ENCODE measurements at regions not wholly inside any gene's neighbourhood (a gene's known extent, or its start where the extent isn't known, plus 50 kb on each side); places are given as distances from the start of the nearest gene placed in this dataset.

DNA sequence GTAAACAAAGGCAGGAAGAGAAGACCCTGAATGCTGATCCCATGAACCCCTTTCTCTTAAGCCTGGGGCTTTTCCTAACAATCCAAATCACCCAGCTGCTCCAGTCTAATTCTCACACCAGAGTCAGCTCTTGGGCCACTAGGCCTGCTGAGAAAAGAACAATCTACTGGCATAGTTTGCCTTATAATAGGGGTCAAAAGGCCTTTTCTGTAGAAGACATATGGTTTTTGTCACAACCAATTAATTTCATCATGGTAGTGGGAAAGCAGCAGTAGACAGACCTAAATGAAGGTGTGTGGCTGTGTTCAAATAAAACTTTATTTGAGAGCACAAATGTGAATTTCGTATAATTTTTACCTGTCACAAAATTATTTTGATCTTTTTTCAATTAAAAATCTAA is 994.7 kb upstream of the EPHA7 start:
- Mint-ChIP-seq H3K27ac (no peak overlapping the region), H3K36me3 (no peaks in the 10 kb centered on the region), H3K9me3 (no peaks in the 10 kb centered on the region), H3K27me3 (ENCODE audit: low read depth) (no peaks in the 10 kb centered on the region), H3K4me1 (no peaks in the 10 kb centered on the region), H3K4me3 (no peak overlapping the region)
- TF ChIP-seq CTCF (IDR thresholded peaks at IDR 0.05; ENCODE audit: unreplicated experiment) = no peak
- no peak for DNase-seq (ENCODE audit: low spot score in 2 of 2, unreplicated experiment in 2 of 2)

DNA sequence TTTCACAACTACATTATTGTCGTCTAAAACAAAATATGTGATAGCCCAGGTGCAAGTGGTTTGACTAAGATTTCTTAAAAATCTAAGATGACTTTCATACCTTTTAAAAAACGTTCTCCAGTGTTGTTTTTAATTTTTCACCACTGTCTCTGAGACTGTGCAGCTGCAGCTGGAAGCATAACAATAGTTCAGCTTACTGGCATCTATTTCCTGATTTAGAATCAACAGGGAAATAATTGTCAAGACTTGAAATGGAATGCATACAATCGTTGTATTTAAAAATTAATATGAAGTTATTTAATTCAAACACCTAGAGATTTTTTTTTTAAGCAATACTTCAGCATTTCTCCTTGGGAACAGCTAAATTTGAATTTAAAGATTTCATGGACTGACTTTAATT is 982.0 kb upstream of the EPHA7 start:
- no peaks in the 10 kb centered on the region for H3K4me1 Mint-ChIP-seq
- H3K27ac Mint-ChIP-seq = no peak overlapping the region
- no peak for DNase-seq (ENCODE audit: low spot score in 2 of 2, unreplicated experiment in 2 of 2)
- no peaks in the 10 kb centered on the region for H3K9me3 Mint-ChIP-seq
- no peaks in the 10 kb centered on the region for H3K36me3 Mint-ChIP-seq
- no peaks in the 10 kb centered on the region for H3K27me3 Mint-ChIP-seq (ENCODE audit: low read depth)
- H3K4me3 Mint-ChIP-seq = no peak overlapping the region
- no peak for TF ChIP-seq CTCF (IDR thresholded peaks at IDR 0.05; ENCODE audit: unreplicated experiment)

GRCh38 chr6:94394822-94395221 is 975.5 kb upstream of the EPHA7 start:
- H3K9me3 Mint-ChIP-seq = no peaks in the 10 kb centered on the region
- no peaks in the 10 kb centered on the region for H3K4me1 Mint-ChIP-seq
- no peak for TF ChIP-seq CTCF (IDR thresholded peaks at IDR 0.05; ENCODE audit: unreplicated experiment)
- DNase-seq (ENCODE audit: low spot score in 2 of 2, unreplicated experiment in 2 of 2) = no peak
- no peak overlapping the region for H3K4me3 Mint-ChIP-seq
- no peak overlapping the region for H3K27ac Mint-ChIP-seq
- no peaks in the 10 kb centered on the region for H3K27me3 Mint-ChIP-seq (ENCODE audit: low read depth)
- H3K36me3 Mint-ChIP-seq = no peaks in the 10 kb centered on the region

DNA sequence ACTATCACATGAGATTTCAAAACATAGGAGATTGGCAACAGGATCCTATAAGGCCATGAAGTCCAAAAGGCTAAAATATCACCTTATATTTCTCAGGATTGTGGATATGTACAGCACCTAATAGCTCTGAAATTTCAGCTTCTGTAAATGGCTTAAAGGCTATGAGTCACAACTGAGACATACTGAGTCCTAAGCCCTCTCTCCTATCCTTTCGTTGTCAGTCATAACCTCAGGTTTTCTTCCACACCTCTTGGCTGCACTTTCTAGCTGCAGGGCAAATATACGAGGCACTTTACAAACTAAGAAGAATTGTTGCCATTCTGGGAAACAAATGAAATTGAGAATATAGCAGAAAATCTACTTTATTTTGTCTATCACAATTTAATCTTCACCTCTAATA is 969.9 kb upstream of the EPHA7 start:
- DNase-seq (ENCODE audit: low spot score in 2 of 2, unreplicated experiment in 2 of 2) = no peak
- H3K27me3 Mint-ChIP-seq (ENCODE audit: low read depth) = no peaks in the 10 kb centered on the region
- H3K4me3 Mint-ChIP-seq = no peak overlapping the region
- no peak overlapping the region for H3K27ac Mint-ChIP-seq
- no peaks in the 10 kb centered on the region for H3K4me1 Mint-ChIP-seq
- H3K9me3 Mint-ChIP-seq = no peaks in the 10 kb centered on the region
- TF ChIP-seq CTCF (IDR thresholded peaks at IDR 0.05; ENCODE audit: unreplicated experiment) = no peak
- no peaks in the 10 kb centered on the region for H3K36me3 Mint-ChIP-seq

GRCh38 chr6:94377835-94378234 is 958.5 kb upstream of the EPHA7 start:
- Mint-ChIP-seq H3K4me1 (peaks cover 13% of the 10 kb centered on the region), H3K27ac (no peak overlapping the region), H3K4me3 (no peak overlapping the region), H3K9me3 (peaks cover 5% of the 10 kb centered on the region), H3K36me3 (no peaks in the 10 kb centered on the region), H3K27me3 (ENCODE audit: low read depth) (no peaks in the 10 kb centered on the region)
- no peak for DNase-seq (ENCODE audit: low spot score in 2 of 2, unreplicated experiment in 2 of 2)
- TF ChIP-seq CTCF (IDR thresholded peaks at IDR 0.05; ENCODE audit: unreplicated experiment) = no peak

DNA sequence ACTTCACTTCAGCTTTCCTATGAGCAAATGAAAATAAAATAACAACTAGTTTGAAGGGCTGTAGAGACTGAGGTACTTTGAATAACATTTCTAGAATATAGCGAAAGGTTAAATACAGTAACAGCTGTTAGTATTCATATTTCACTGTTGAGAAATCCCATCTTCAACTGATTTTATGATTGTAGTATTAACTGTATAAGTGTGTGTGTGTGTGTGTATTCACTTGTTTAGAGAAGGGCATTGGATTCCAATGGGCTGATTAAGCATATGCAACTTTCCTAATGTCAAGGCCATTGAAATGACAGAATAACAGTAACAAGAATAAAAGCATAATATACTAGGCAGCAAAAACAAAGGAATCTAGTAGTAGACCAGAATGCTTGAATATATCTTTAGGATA is 957.5 kb upstream of the EPHA7 start:
- Mint-ChIP-seq H3K27ac (no peak overlapping the region), H3K9me3 (peaks cover 5% of the 10 kb centered on the region), H3K36me3 (no peaks in the 10 kb centered on the region)

More for the DNA sequence above, 957.5 kb upstream of the EPHA7 start:
- Mint-ChIP-seq H3K4me1 (peaks cover 13% of the 10 kb centered on the region), H3K27me3 (ENCODE audit: low read depth) (no peaks in the 10 kb centered on the region), H3K4me3 (no peak overlapping the region)
- no peak for DNase-seq (ENCODE audit: low spot score in 2 of 2, unreplicated experiment in 2 of 2)
- no peak for TF ChIP-seq CTCF (IDR thresholded peaks at IDR 0.05; ENCODE audit: unreplicated experiment)
